ENCODE measurements at regions not wholly inside any gene's neighbourhood (a gene's known extent, or its start where the extent isn't known, plus 50 kb on each side); places are given as distances from the start of the nearest gene placed in this dataset.
"Not testable (repeated sequence)": the region's sequence is repeated elsewhere in the genome, so short reads cannot be mapped to it uniquely, and the experiment has no call there.

GRCh38 chr14:23750357-23750756 lies 114.2 kb downstream of the DHRS2 start:
- Histone ChIP-seq H3K4me1 (no peaks in the 10 kb centered on the region), H3K9me3 (no peaks in the 10 kb centered on the region), H3K27ac (no peak overlapping the region), H3K4me3 (no peak overlapping the region), H3K27me3 (no peaks in the 10 kb centered on the region), H3K36me3 (no peaks in the 10 kb centered on the region)
- TF ChIP-seq POLR2AphosphoS5 (IDR thresholded peaks at IDR 0.05) (no peak), POLR2A (IDR thresholded peaks at IDR 0.05) (no peak), CTCF (IDR thresholded peaks at IDR 0.05) (no peak)
- DNase-seq (ENCODE audit: low spot score in 2 of 2) = no peak
- intact Hi-C loops (cut with DNase I; ENCODE audit: low total_unique reads) = no loop called here

- Histone ChIP-seq H3K36me3 (no peaks in the 10 kb centered on the region), H3K27me3 (no peaks in the 10 kb centered on the region), H3K27ac (no peak overlapping the region), H3K4me1 (no peaks in the 10 kb centered on the region), H3K9me3 (no peaks in the 10 kb centered on the region), H3K4me3 (no peak overlapping the region)
- no peak for TF ChIP-seq POLR2A (IDR thresholded peaks at IDR 0.05)
- TF ChIP-seq CTCF (IDR thresholded peaks at IDR 0.05) = no peak
- TF ChIP-seq POLR2AphosphoS5 (IDR thresholded peaks at IDR 0.05) = no peak
- intact Hi-C loops (cut with DNase I; ENCODE audit: low total_unique reads) = no loop called here
- DNase-seq (ENCODE audit: low spot score in 2 of 2) = no peak
These were observed 115.5 kb downstream of the DHRS2 start for GRCh38 chr14:23751616-23752015.

GRCh38 chr14:23763394-23763793 lies 127.2 kb downstream of the DHRS2 start:
- H3K4me1 ChIP-seq = no peaks in the 10 kb centered on the region
- no peak for DNase-seq (ENCODE audit: low spot score in 2 of 2)
- intact Hi-C loops (cut with DNase I; ENCODE audit: low total_unique reads) = loop anchor here (2.0 kb wide), 1 partner anchor 57 kb away; no protein-coding TSS in a partner anchor
- no peaks in the 10 kb centered on the region for H3K36me3 ChIP-seq
- H3K27ac ChIP-seq = no peak overlapping the region
- H3K27me3 ChIP-seq = no peaks in the 10 kb centered on the region
- no peak overlapping the region for H3K4me3 ChIP-seq
- H3K9me3 ChIP-seq = no peaks in the 10 kb centered on the region
- TF ChIP-seq POLR2AphosphoS5 (IDR thresholded peaks at IDR 0.05) = no peak
- no peak for TF ChIP-seq POLR2A (IDR thresholded peaks at IDR 0.05)
- no peak for TF ChIP-seq CTCF (IDR thresholded peaks at IDR 0.05)

- TF ChIP-seq POLR2A (IDR thresholded peaks at IDR 0.05) (no peak), CTCF (IDR thresholded peaks at IDR 0.05) (no peak), POLR2AphosphoS5 (IDR thresholded peaks at IDR 0.05) (no peak)
- no peaks in the 10 kb centered on the region for H3K36me3 ChIP-seq
- no peaks in the 10 kb centered on the region for H3K27me3 ChIP-seq
- H3K9me3 ChIP-seq = no peaks in the 10 kb centered on the region
- no peak overlapping the region for H3K4me3 ChIP-seq
- no peak overlapping the region for H3K27ac ChIP-seq
- intact Hi-C loops (cut with DNase I; ENCODE audit: low total_unique reads) = no loop called here
- H3K4me1 ChIP-seq = no peaks in the 10 kb centered on the region
- DNase-seq (ENCODE audit: low spot score in 2 of 2) = no peak
These were observed 130.7 kb downstream of the DHRS2 start for GRCh38 chr14:23766737-23767401.

DNA sequence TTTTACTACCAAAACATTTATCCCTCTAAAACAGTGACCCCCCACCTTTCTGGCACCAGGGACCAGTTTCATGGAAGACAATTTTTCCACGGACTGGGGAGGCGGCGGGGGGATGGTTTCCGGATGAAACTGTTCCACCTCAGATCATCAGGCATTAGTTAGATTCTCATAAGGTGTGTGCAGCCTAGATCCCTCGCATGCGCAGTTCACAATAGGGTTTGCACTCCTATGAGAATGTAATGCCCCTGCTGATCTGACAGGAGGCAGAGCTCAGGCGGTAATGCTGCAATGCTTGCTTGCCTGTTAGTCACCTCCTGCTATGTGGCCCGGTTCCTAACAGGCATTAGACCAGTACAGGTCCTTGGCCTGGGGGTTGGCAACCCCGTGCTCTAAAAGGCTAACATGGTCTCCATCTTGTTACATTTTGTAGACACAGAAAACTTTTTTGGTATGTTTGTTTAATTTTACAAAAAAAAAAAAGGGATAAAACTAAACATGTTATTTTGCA lies 133.1 kb downstream of the DHRS2 start:
- H3K27me3 ChIP-seq; H3K9me3 ChIP-seq; H3K4me3 ChIP-seq; H3K36me3 ChIP-seq; DNase-seq (ENCODE audit: low spot score in 2 of 2); intact Hi-C loops (cut with DNase I; ENCODE audit: low total_unique reads); H3K4me1 ChIP-seq; H3K27ac ChIP-seq: not testable (repeated sequence)
